ENCODE measurements at regions not wholly inside any gene's neighbourhood (a gene's known extent, or its start where the extent isn't known, plus 50 kb on each side); places are given as distances from the start of the nearest gene placed in this dataset.

- H3K36me3 ChIP-seq (ENCODE audit: control insufficient read depth, insufficient read depth, low read length), result no peaks in the 10 kb centered on the region
- H3K4me3 Mint-ChIP-seq, result no peak overlapping the region
- H3K4me3 ChIP-seq (ENCODE audit: low read length), result no peak overlapping the region
- H3K27me3 Mint-ChIP-seq (ENCODE audit: low read depth in 2 of 2), result no peaks in the 10 kb centered on the region
- no peak overlapping the region for H3K27ac ChIP-seq (ENCODE audit: low read length)
- WGBS (ENCODE audit: insufficient coverage), result 61% methylated on average over 2 of the region's 5 CpGs
- H3K9me3 ChIP-seq (ENCODE audit: control insufficient read depth, insufficient read depth, low read length), result no peaks in the 10 kb centered on the region
- H3K4me1 Mint-ChIP-seq, result no peaks in the 10 kb centered on the region
- H3K27me3 ChIP-seq (ENCODE audit: control insufficient read depth, insufficient read depth, low read length), result no peaks in the 10 kb centered on the region
- ATAC-seq (no peak), DNase-seq (no peak)
- H3K36me3 Mint-ChIP-seq, result no peaks in the 10 kb centered on the region
- peaks cover 4 to 8% of the 10 kb centered on the region in 2 donors for H3K9me3 Mint-ChIP-seq
- TF ChIP-seq CTCF (IDR thresholded peaks at IDR 0.05), result no peak
- no peaks in the 10 kb centered on the region for H3K4me1 ChIP-seq (ENCODE audit: control insufficient read depth, insufficient read depth, low read length)
- intact Hi-C loops (cut with micrococcal nuclease), result no loop called here
- no peak overlapping the region for H3K27ac Mint-ChIP-seq
Measured at GRCh38 chr10:9869606-9870176, 1148.0 kb upstream of the CELF2 start.

- H3K4me1 ChIP-seq (ENCODE audit: control insufficient read depth, insufficient read depth, low read length), result no peaks in the 10 kb centered on the region
- no peak overlapping the region for H3K27ac Mint-ChIP-seq
- H3K27me3 ChIP-seq (ENCODE audit: control insufficient read depth, insufficient read depth, low read length), result no peaks in the 10 kb centered on the region
- H3K4me3 Mint-ChIP-seq, result no peak overlapping the region
- 92% methylated on average over 5 of the region's 5 CpGs for WGBS (ENCODE audit: insufficient coverage)
- no peaks in the 10 kb centered on the region for H3K9me3 ChIP-seq (ENCODE audit: control insufficient read depth, insufficient read depth, low read length)
- H3K36me3 Mint-ChIP-seq, result no peaks in the 10 kb centered on the region
- intact Hi-C loops (cut with micrococcal nuclease), result no loop called here
- no peaks in the 10 kb centered on the region for H3K4me1 Mint-ChIP-seq
- ATAC-seq (no peak), DNase-seq (no peak)
- H3K4me3 ChIP-seq (ENCODE audit: low read length), result no peak overlapping the region
- TF ChIP-seq CTCF (IDR thresholded peaks at IDR 0.05), result no peak
- H3K27ac ChIP-seq (ENCODE audit: low read length), result no peak overlapping the region
- H3K27me3 Mint-ChIP-seq (ENCODE audit: low read depth in 2 of 2), result no peaks in the 10 kb centered on the region
- no peaks in the 10 kb centered on the region for H3K36me3 ChIP-seq (ENCODE audit: control insufficient read depth, insufficient read depth, low read length)
- peaks cover 2 to 3% of the 10 kb centered on the region in 2 donors for H3K9me3 Mint-ChIP-seq
Measured at GRCh38 chr10:9875353-9875752, 1142.3 kb upstream of the CELF2 start.

GRCh38 chr10:9877978-9878377, 1139.7 kb upstream of the CELF2 start:
- Histone ChIP-seq H3K27me3 (ENCODE audit: control insufficient read depth, insufficient read depth, low read length) (no peaks in the 10 kb centered on the region), H3K4me3 (ENCODE audit: low read length) (no peak overlapping the region), H3K36me3 (ENCODE audit: control insufficient read depth, insufficient read depth, low read length) (no peaks in the 10 kb centered on the region), H3K9me3 (ENCODE audit: control insufficient read depth, insufficient read depth, low read length) (no peaks in the 10 kb centered on the region), H3K4me1 (ENCODE audit: control insufficient read depth, insufficient read depth, low read length) (no peaks in the 10 kb centered on the region), H3K27ac (ENCODE audit: low read length) (no peak overlapping the region)
- intact Hi-C loops (cut with micrococcal nuclease), result no loop called here
- no peak for TF ChIP-seq CTCF (IDR thresholded peaks at IDR 0.05)
- DNase-seq (no peak), ATAC-seq (no peak)
- no peak overlapping the region for H3K4me3 Mint-ChIP-seq
- no peaks in the 10 kb centered on the region for H3K4me1 Mint-ChIP-seq
- H3K9me3 Mint-ChIP-seq, result peaks cover 0 to 3% of the 10 kb centered on the region in 2 donors
- no peaks in the 10 kb centered on the region for H3K27me3 Mint-ChIP-seq (ENCODE audit: low read depth in 2 of 2)
- no peaks in the 10 kb centered on the region for H3K36me3 Mint-ChIP-seq
- H3K27ac Mint-ChIP-seq, result no peak overlapping the region
- 93% methylated on average over 12 of the region's 12 CpGs for WGBS (ENCODE audit: insufficient coverage)

GRCh38 chr10:9878383-9878782, 1139.3 kb upstream of the CELF2 start:
- no peaks in the 10 kb centered on the region for H3K4me1 Mint-ChIP-seq
- peaks cover 0 to 3% of the 10 kb centered on the region in 2 donors for H3K9me3 Mint-ChIP-seq
- TF ChIP-seq CTCF (IDR thresholded peaks at IDR 0.05), result no peak
- H3K27ac ChIP-seq (ENCODE audit: low read length), result no peak overlapping the region
- H3K9me3 ChIP-seq (ENCODE audit: control insufficient read depth, insufficient read depth, low read length), result no peaks in the 10 kb centered on the region
- H3K36me3 ChIP-seq (ENCODE audit: control insufficient read depth, insufficient read depth, low read length), result no peaks in the 10 kb centered on the region
- ATAC-seq (no peak), DNase-seq (no peak)
- H3K4me3 Mint-ChIP-seq, result no peak overlapping the region
- H3K27ac Mint-ChIP-seq, result no peak overlapping the region
- H3K4me3 ChIP-seq (ENCODE audit: low read length), result no peak overlapping the region
- H3K4me1 ChIP-seq (ENCODE audit: control insufficient read depth, insufficient read depth, low read length), result no peaks in the 10 kb centered on the region
- H3K36me3 Mint-ChIP-seq, result no peaks in the 10 kb centered on the region
- no peaks in the 10 kb centered on the region for H3K27me3 Mint-ChIP-seq (ENCODE audit: low read depth in 2 of 2)
- no peaks in the 10 kb centered on the region for H3K27me3 ChIP-seq (ENCODE audit: control insufficient read depth, insufficient read depth, low read length)
- 83% methylated on average over 8 of the region's 10 CpGs for WGBS (ENCODE audit: insufficient coverage)
- intact Hi-C loops (cut with micrococcal nuclease), result no loop called here
